Liver (tissue), 8 donors: ENCODE measurements at regions not wholly inside any gene's neighbourhood (a gene's known extent, or its start where the extent isn't known, plus 50 kb on each side); places are given as distances from the start of the nearest gene placed in this dataset.

Experiments
- DNase-seq: peaks from one replicate; pipeline ENCODE4 v3.0.0-alpha.2; 2017; ENCODE audit warnings: low spot score
- H3K27ac ChIP-seq, 2 donors: one replicate each; pipeline ENCODE4 v1.7.0; 2013; ENCODE audit warnings: inconsistent platforms in 2 of 2, low read length in 2 of 2, control low read depth in 1 of 2, low read depth in 1 of 2, mild to moderate bottlenecking in 1 of 2
- H3K27me3 ChIP-seq, 4 donors: one replicate each; pipeline versions ENCODE4 v1.6.1 to v1.7.0; 2013; ENCODE audit warnings: low read length in 3 of 4, inconsistent platforms in 1 of 4, mild to moderate bottlenecking in 1 of 4, moderate library complexity in 1 of 4; ENCODE audit not compliant: control insufficient read depth in 4 of 4, insufficient read depth in 4 of 4
- H3K36me3 ChIP-seq, 4 donors: one replicate each; pipeline versions ENCODE4 v1.6.1 to v1.7.0; 2013; ENCODE audit warnings: low read length in 3 of 4, mild to moderate bottlenecking in 3 of 4, low read depth in 1 of 4, moderate library complexity in 1 of 4; ENCODE audit not compliant: control insufficient read depth in 4 of 4, insufficient read depth in 3 of 4
- H3K4me1 ChIP-seq, 4 donors: one replicate each; pipeline versions ENCODE4 v1.6.1 to v1.7.0; 2013; ENCODE audit warnings: low read length in 3 of 4, mild to moderate bottlenecking in 3 of 4, moderate library complexity in 1 of 4; ENCODE audit not compliant: control insufficient read depth in 4 of 4, insufficient read depth in 4 of 4
- H3K4me3 ChIP-seq, 3 donors: one replicate each; pipeline versions ENCODE4 v1.6.1 to v1.7.0; 2013; ENCODE audit warnings: low read length in 3 of 3, control low read depth in 1 of 3, low read depth in 1 of 3, mild to moderate bottlenecking in 1 of 3
- H3K9ac ChIP-seq, 2 donors: one replicate each; pipeline ENCODE4 v1.7.0; 2013; ENCODE audit warnings: low read length in 2 of 2, mild to moderate bottlenecking in 2 of 2, moderate library complexity in 2 of 2, control low read depth in 1 of 2, low read depth in 1 of 2
- H3K9me3 ChIP-seq, 4 donors: one replicate each; pipeline versions ENCODE4 v1.6.1 to v1.7.0; 2013; ENCODE audit warnings: low read length in 3 of 4; ENCODE audit not compliant: control insufficient read depth in 4 of 4
- ATF3 ChIP-seq: IDR thresholded peaks from 2 replicates; pipeline ENCODE4 v1.6.1; 2016; ENCODE audit warnings: antibody characterized with exemption
- CTCF ChIP-seq: fragments of 150-350 bp; IDR thresholded peaks from 2 replicates; pipeline ENCODE4 v1.5.1; 2017; ENCODE audit warnings: improper control_type of control experiment, low read depth, low read length; ENCODE audit not compliant: missing input control
- EGR1 ChIP-seq, 2 donors: IDR thresholded peaks; 2 replicates each; pipeline ENCODE4 v1.6.1; 2016 to 2018; ENCODE audit warnings: antibody characterized with exemption in 2 of 2, low read depth in 2 of 2
- FOXA2 ChIP-seq: IDR thresholded peaks from 2 replicates; pipeline ENCODE4 v1.6.1; 2016; ENCODE audit warnings: antibody characterized with exemption
- GABPA ChIP-seq, 2 donors: IDR thresholded peaks in 1 of 2; conservative IDR thresholded peaks in 1 of 2; 2 replicates each; pipeline ENCODE4 v1.6.1; 2016; ENCODE audit warnings: antibody characterized with exemption in 2 of 2, mild to moderate bottlenecking in 1 of 2, moderate library complexity in 1 of 2
- HNF4A ChIP-seq, 2 donors: conservative IDR thresholded peaks; 2 replicates each; pipeline ENCODE4 v1.6.1; 2016; ENCODE audit warnings: antibody characterized with exemption in 2 of 2, mild to moderate bottlenecking in 2 of 2
- HNF4G ChIP-seq: IDR thresholded peaks from 2 replicates; pipeline ENCODE4 v1.6.1; 2016; ENCODE audit warnings: antibody characterized with exemption
- JUND ChIP-seq, 2 donors: IDR thresholded peaks; 2 replicates each; pipeline ENCODE4 v1.6.1; 2016; ENCODE audit warnings: antibody characterized with exemption in 2 of 2
- MAX ChIP-seq: IDR thresholded peaks from 2 replicates; pipeline ENCODE4 v1.6.1; 2016; ENCODE audit warnings: antibody characterized with exemption
- NR2F2 ChIP-seq: IDR thresholded peaks from 2 replicates; pipeline ENCODE4 v1.6.1; 2016; ENCODE audit warnings: antibody characterized with exemption
- RAD21 ChIP-seq, 2 donors: IDR thresholded peaks; 2 replicates each; pipeline ENCODE4 v1.6.1; 2016; ENCODE audit warnings: antibody characterized with exemption in 2 of 2, mild to moderate bottlenecking in 2 of 2
- REST ChIP-seq: IDR thresholded peaks from 2 replicates; pipeline ENCODE4 v1.6.1; 2016; ENCODE audit warnings: antibody characterized with exemption, mild to moderate bottlenecking
- SP1 ChIP-seq: IDR thresholded peaks from 2 replicates; pipeline ENCODE4 v1.6.1; 2018; ENCODE audit warnings: antibody characterized with exemption, mild to moderate bottlenecking
- TAF1 ChIP-seq: conservative IDR thresholded peaks from 2 replicates; pipeline ENCODE4 v1.6.1; 2016; ENCODE audit warnings: antibody characterized with exemption, mild to moderate bottlenecking
- YY1 ChIP-seq: IDR thresholded peaks from 2 replicates; pipeline ENCODE4 v1.6.1; 2016; ENCODE audit warnings: antibody characterized with exemption, mild to moderate bottlenecking
- ZBTB33 ChIP-seq: IDR thresholded peaks from 2 replicates; pipeline ENCODE4 v1.6.1; 2016; ENCODE audit warnings: antibody characterized with exemption
- WGBS: extraction: QIAGEN DNeasy Blood & Tissue Kit; methylation state at CpG from one replicate; pipeline ENCODE4 v1.1.7; 2013; 5-methylcytosine and 5-hydroxymethylcytosine counted together
- donor health status: healthy.
- donor health status: healthy.
- donor health status: healthy.
- donor health status: healthy.
- donor health status: healthy.

- no peak overlapping the region for H3K9ac ChIP-seq
- H3K4me1 ChIP-seq, result no peaks in the 10 kb centered on the region
- no peak for DNase-seq
- H3K27ac ChIP-seq, result no peak overlapping the region
- no peaks in the 10 kb centered on the region for H3K36me3 ChIP-seq
- no peak overlapping the region for H3K4me3 ChIP-seq
- WGBS, result 94% methylated on average over 1 of the region's 1 CpG
- TF ChIP-seq HNF4A (conservative IDR thresholded peaks at IDR 0.05) (no peak), REST (no peak), NR2F2 (no peak), ZBTB33 (no peak), YY1 (no peak), EGR1 (IDR thresholded peaks at IDR 0.05; ENCODE audit: low read depth in 2 of 2) (no peak), ATF3 (no peak), RAD21 (IDR thresholded peaks at IDR 0.05) (no peak), TAF1 (no peak), CTCF (no peak), HNF4G (no peak), JUND (IDR thresholded peaks at IDR 0.05) (no peak), MAX (no peak), SP1 (no peak), FOXA2 (no peak), GABPA (IDR thresholded peaks at IDR 0.05 in 1 of 2, conservative IDR thresholded peaks at IDR 0.05 in 1 of 2) (no peak)
- no peaks in the 10 kb centered on the region for H3K9me3 ChIP-seq
- H3K27me3 ChIP-seq, result peaks cover 0 to 11% (median 5%) of the 10 kb centered on the region in 4 donors
Observed at GRCh38 chr7:142647749-142648148, 101.5 kb upstream of the PRSS1 start.
